OCI-LY7 (cell line): ENCODE measurements at regions not wholly inside any gene's neighbourhood (a gene's known extent, or its start where the extent isn't known, plus 50 kb on each side); places are given as distances from the start of the nearest gene placed in this dataset.

Experiments used
- BruUV-seq: library from RNA; stranded (reverse); fragments of 400-500 nt; replicated peaks from 2 replicates; lab custom pipeline; 2021; lab: Mats Ljungman, UMichigan
- CTCF ChIA-PET: fragments of 300-600 bp; sonication (Branson Sonifier 250); formaldehyde crosslinking; loops from one replicate; lab custom pipeline; 2022; ENCODE audit warnings: antibody characterized with exemption; ENCODE audit not compliant: unreplicated experiment; lab: Charles Lee
- POLR2A ChIA-PET: fragments of 300-600 bp; sonication (Branson Sonifier 250); formaldehyde crosslinking; loops from one replicate; lab custom pipeline; 2022; ENCODE audit warnings: antibody characterized with exemption; lab: Charles Lee
- DNase-seq: peaks from one replicate; pipeline ENCODE4 v3.0.0-alpha.2; 2015; ENCODE audit warnings: low spot score
- H2AFZ ChIP-seq: fragments of 200-600 bp; sonication (generic), shearing (Covaris generic); 2 replicates; pipeline ENCODE4 v1.6.1; 2014; ENCODE audit warnings: mild to moderate bottlenecking, antibody characterized with exemption, low read length, moderate library complexity
- H3K27ac ChIP-seq: fragments of 200-600 bp; sonication (generic); 2 replicates; pipeline ENCODE4 v1.5.1; 2014; ENCODE audit warnings: mixed run types, low read depth, mild to moderate bottlenecking, moderate library complexity, low read length, inconsistent platforms; ENCODE audit not compliant: poor library complexity, severe bottlenecking
- H3K36me3 ChIP-seq: fragments of 200-600 bp; sonication (generic); 2 replicates; pipeline ENCODE4 v1.6.1; 2014; ENCODE audit warnings: mild to moderate bottlenecking, antibody characterized with exemption, low read length, moderate library complexity, mixed read lengths; ENCODE audit not compliant: insufficient read depth
- H3K4me1 ChIP-seq: fragments of 200-600 bp; sonication (generic); 2 replicates; pipeline ENCODE4 v1.5.1; 2014; ENCODE audit warnings: mild to moderate bottlenecking, low read length; ENCODE audit not compliant: insufficient read depth, poor library complexity, severe bottlenecking
- H3K4me2 ChIP-seq: fragments of 200-600 bp; sonication (generic); 2 replicates; pipeline ENCODE4 v1.6.1; 2014; ENCODE audit warnings: mild to moderate bottlenecking, low read length
- H3K4me3 ChIP-seq: fragments of 200-600 bp; sonication (generic); 2 replicates; pipeline ENCODE4 v1.5.1; 2014; ENCODE audit warnings: mild to moderate bottlenecking, low read depth, low read length; ENCODE audit not compliant: poor library complexity, severe bottlenecking
- H3K79me2 ChIP-seq: fragments of 200-600 bp; sonication (generic); 2 replicates; pipeline ENCODE4 v1.6.1; 2016; ENCODE audit warnings: low read depth, mild to moderate bottlenecking, low read length, moderate library complexity, mixed read lengths; ENCODE audit not compliant: insufficient read depth
- H3K9me2 ChIP-seq: fragments of 200-600 bp; sonication (generic); 2 replicates; pipeline ENCODE4 v1.6.1; 2016; ENCODE audit warnings: mild to moderate bottlenecking, low read length, mixed read lengths; ENCODE audit not compliant: insufficient read depth
- H3K9me3 ChIP-seq: fragments of 200-600 bp; sonication (generic); 2 replicates; pipeline ENCODE4 v1.6.1; 2014; ENCODE audit warnings: mild to moderate bottlenecking, mixed run types, low read length, mixed read lengths
- H4K20me1 ChIP-seq: fragments of 200-600 bp; sonication (generic); 2 replicates; pipeline ENCODE4 v1.6.1; 2014; ENCODE audit warnings: mild to moderate bottlenecking, antibody characterized with exemption, low read length, moderate library complexity, mixed read lengths; ENCODE audit not compliant: insufficient read depth
- EZH2phosphoT487 ChIP-seq: fragments of 200-600 bp; sonication (generic); IDR thresholded peaks from 2 replicates; pipeline ENCODE4 v1.6.1; 2018; ENCODE audit warnings: low read depth, borderline replicate concordance, mild to moderate bottlenecking, mixed run types, antibody characterized with exemption, low read length, moderate library complexity, mixed read lengths
- intact Hi-C: fragments of 100-400 bp; cut with micrococcal nuclease; formaldehyde crosslinking; loops from one replicate; pipeline ENCODE4 v1.10.0; 2022; ENCODE audit not compliant: unreplicated experiment
- TF ChIP-seq, protein P1 (sequence below): fragments of 200-600 bp; sonication (generic); conservative IDR thresholded peaks from 2 replicates; pipeline ENCODE4 v1.5.1; 2014; ENCODE audit warnings: mild to moderate bottlenecking, antibody characterized with exemption, low read length, moderate library complexity, mixed read lengths

GRCh38 chr6:91730710-91731109 is 1143.8 kb upstream of the MAP3K7 start:
- Histone ChIP-seq H3K79me2 (no peaks in the 10 kb centered on the region), H3K9me2 (no peaks in the 10 kb centered on the region), H2AFZ (no peak overlapping the region), H3K27ac (no peak overlapping the region), H3K4me2 (no peak overlapping the region), H3K36me3 (no peaks in the 10 kb centered on the region), H3K4me3 (no peak overlapping the region), H3K4me1 (peaks cover 5% of the 10 kb centered on the region), H4K20me1 (no peaks in the 10 kb centered on the region), H3K9me3 (no peaks in the 10 kb centered on the region)
- DNase-seq: no peak
- POLR2A ChIA-PET: interaction anchor here (1.0 kb wide), 1 partner anchor 14 kb away, joined by 3 read pairs; no protein-coding TSS in a partner anchor
- no peak for TF ChIP-seq EZH2phosphoT487
- TF ChIP-seq, protein P1, sequence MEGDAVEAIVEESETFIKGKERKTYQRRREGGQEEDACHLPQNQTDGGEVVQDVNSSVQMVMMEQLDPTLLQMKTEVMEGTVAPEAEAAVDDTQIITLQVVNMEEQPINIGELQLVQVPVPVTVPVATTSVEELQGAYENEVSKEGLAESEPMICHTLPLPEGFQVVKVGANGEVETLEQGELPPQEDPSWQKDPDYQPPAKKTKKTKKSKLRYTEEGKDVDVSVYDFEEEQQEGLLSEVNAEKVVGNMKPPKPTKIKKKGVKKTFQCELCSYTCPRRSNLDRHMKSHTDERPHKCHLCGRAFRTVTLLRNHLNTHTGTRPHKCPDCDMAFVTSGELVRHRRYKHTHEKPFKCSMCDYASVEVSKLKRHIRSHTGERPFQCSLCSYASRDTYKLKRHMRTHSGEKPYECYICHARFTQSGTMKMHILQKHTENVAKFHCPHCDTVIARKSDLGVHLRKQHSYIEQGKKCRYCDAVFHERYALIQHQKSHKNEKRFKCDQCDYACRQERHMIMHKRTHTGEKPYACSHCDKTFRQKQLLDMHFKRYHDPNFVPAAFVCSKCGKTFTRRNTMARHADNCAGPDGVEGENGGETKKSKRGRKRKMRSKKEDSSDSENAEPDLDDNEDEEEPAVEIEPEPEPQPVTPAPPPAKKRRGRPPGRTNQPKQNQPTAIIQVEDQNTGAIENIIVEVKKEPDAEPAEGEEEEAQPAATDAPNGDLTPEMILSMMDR: no peak
- no TSS peak for BruUV-seq
- CTCF ChIA-PET: no interaction called here
- intact Hi-C loops: no loop called here

DNA sequence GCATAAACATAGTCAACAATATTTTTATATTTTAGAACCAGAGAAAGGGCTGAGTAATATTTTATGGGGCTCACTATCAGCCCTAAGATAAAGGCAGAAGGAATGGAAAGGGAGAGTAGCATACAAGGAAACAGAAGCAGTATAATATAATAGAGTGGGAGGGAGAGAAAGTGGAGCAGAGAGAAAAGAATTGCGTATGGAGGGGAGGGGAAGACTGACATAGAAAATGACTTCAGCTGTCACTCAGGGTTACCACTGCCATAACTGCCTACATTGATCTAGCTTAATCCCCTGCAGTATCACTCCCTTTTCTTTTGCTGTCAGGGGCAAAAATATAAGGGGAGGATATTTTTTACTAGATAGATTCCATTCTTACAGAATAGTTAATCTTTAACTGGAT is 1133.5 kb upstream of the MAP3K7 start:
- CTCF ChIA-PET: no interaction called here
- no peaks in the 10 kb centered on the region for H3K9me2 ChIP-seq

DNA sequence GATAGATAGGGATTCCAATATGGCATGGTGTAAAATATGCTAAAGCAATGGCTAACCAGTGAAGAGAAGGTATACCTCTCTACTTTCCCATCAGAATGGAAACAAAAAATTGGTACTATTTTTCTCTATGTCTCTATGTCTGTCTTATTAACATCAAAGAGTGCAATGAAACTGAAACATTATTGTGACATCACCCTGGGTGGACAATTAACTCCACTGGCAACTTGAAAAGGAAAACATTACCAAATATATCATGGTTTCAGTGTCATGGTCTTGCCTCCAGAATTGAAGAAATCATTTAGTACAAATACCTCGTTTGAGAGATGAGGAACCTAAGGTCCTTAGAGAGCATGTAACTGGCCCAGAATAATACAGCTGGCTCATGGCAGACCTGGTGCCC is 1132.5 kb upstream of the MAP3K7 start:
- H3K9me2 ChIP-seq: no peaks in the 10 kb centered on the region
- H3K4me3 ChIP-seq: no peak overlapping the region
- BruUV-seq: no TSS peak
- no peaks in the 10 kb centered on the region for H3K36me3 ChIP-seq
- intact Hi-C loops: no loop called here
- ChIA-PET POLR2A (no interaction called here), CTCF (no interaction called here)
- H3K4me2 ChIP-seq: no peak overlapping the region
- TF ChIP-seq, protein P1: no peak
- TF ChIP-seq EZH2phosphoT487: no peak
- no peaks in the 10 kb centered on the region for H3K79me2 ChIP-seq
- H4K20me1 ChIP-seq: no peaks in the 10 kb centered on the region
- H3K9me3 ChIP-seq: no peaks in the 10 kb centered on the region
- peaks cover 4% of the 10 kb centered on the region for H3K4me1 ChIP-seq
- no peak overlapping the region for H2AFZ ChIP-seq
- no peak for DNase-seq
- H3K27ac ChIP-seq: no peak overlapping the region

More for the DNA sequence above, 1133.5 kb upstream of the MAP3K7 start:
- Histone ChIP-seq H3K4me2 (no peak overlapping the region), H3K36me3 (no peaks in the 10 kb centered on the region), H3K27ac (no peak overlapping the region), H4K20me1 (no peaks in the 10 kb centered on the region), H3K79me2 (no peaks in the 10 kb centered on the region), H3K4me3 (no peak overlapping the region), H3K9me3 (no peaks in the 10 kb centered on the region), H2AFZ (no peak overlapping the region), H3K4me1 (peaks cover 4% of the 10 kb centered on the region)
- no peak for TF ChIP-seq EZH2phosphoT487
- TF ChIP-seq, protein P1: no peak
- DNase-seq: no peak
- POLR2A ChIA-PET: interaction anchor here (0.5 kb wide), 1 partner anchor 1699 kb away, joined by 4 read pairs; the partner anchor contains the start of gene EPHA7
- intact Hi-C loops: no loop called here
- no TSS peak for BruUV-seq
